ENCODE measurements at regions not wholly inside any gene's neighbourhood (a gene's known extent, or its start where the extent isn't known, plus 50 kb on each side); places are given as distances from the start of the nearest gene placed in this dataset.

- H3K27ac ChIP-seq (ENCODE audit: low read length) = no peak overlapping the region
- no peaks in the 10 kb centered on the region for H3K4me1 ChIP-seq (ENCODE audit: control insufficient read depth, insufficient read depth, low read length)
- 71% methylated on average over 2 of the region's 2 CpGs for WGBS
- intact Hi-C loops (cut with DNase I) = no loop called here
- no peaks in the 10 kb centered on the region for H3K27me3 ChIP-seq (ENCODE audit: control insufficient read depth, insufficient read depth)
- DNase-seq (no peak), ATAC-seq (no peak)
- H3K4me3 ChIP-seq (ENCODE audit: low read length) = no peak overlapping the region
- H3K9me3 ChIP-seq (ENCODE audit: control insufficient read depth, low read length) = no peaks in the 10 kb centered on the region
These were observed 182.6 kb downstream of the TRPC6 start for GRCh38 chr11:101401245-101401644.

- intact Hi-C loops (cut with DNase I) = no loop called here
These were observed 185.8 kb downstream of the TRPC6 start for GRCh38 chr11:101397979-101398378.

GRCh38 chr11:101390539-101390938 lies 193.3 kb downstream of the TRPC6 start:
- Histone ChIP-seq H3K4me1 (ENCODE audit: control insufficient read depth, insufficient read depth, low read length) (no peaks in the 10 kb centered on the region), H3K27me3 (ENCODE audit: control insufficient read depth, insufficient read depth) (no peaks in the 10 kb centered on the region), H3K4me3 (ENCODE audit: low read length) (no peak overlapping the region), H3K27ac (ENCODE audit: low read length) (no peak overlapping the region), H3K9me3 (ENCODE audit: control insufficient read depth, low read length) (no peaks in the 10 kb centered on the region)
- 63% methylated on average over 1 of the region's 1 CpG for WGBS
- ATAC-seq (no peak), DNase-seq (no peak)
- intact Hi-C loops (cut with DNase I) = no loop called here

More at GRCh38 chr11:101397979-101398378, 185.8 kb downstream of the TRPC6 start:
- ATAC-seq (no peak), DNase-seq (no peak)
- H3K4me1 ChIP-seq (ENCODE audit: control insufficient read depth, insufficient read depth, low read length) = no peaks in the 10 kb centered on the region
- no peaks in the 10 kb centered on the region for H3K27me3 ChIP-seq (ENCODE audit: control insufficient read depth, insufficient read depth)
- no peak overlapping the region for H3K27ac ChIP-seq (ENCODE audit: low read length)
- H3K4me3 ChIP-seq (ENCODE audit: low read length) = no peak overlapping the region
- WGBS = 26% methylated on average over 2 of the region's 2 CpGs
- no peaks in the 10 kb centered on the region for H3K9me3 ChIP-seq (ENCODE audit: control insufficient read depth, low read length)

DNA sequence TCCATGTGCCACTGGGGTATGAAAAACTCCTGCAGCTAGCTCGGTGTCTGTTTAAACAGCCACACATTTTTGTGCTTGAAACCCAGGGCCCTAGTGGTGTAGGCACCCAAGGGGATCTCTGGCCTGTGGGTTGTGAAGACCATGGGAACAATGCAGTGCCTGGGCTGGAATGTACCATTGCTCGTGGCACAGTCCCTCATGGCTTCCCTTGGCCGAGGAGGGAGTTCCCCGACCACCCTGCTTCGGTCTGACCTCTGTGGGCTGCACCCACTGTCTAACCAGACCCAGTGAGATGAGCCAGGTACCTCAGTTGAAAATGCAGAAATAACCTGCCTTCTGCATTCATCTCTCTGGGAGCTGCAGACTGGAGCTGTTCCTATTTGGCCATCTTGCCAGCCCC lies 214.0 kb downstream of the TRPC6 start:
- intact Hi-C loops (cut with DNase I) = no loop called here
- DNase-seq = peak in 1 of 3 donors; percentile 14
- 68% methylated on average over 5 of the region's 5 CpGs for WGBS
- no peaks in the 10 kb centered on the region for H3K27me3 ChIP-seq (ENCODE audit: control insufficient read depth, insufficient read depth)
- no peaks in the 10 kb centered on the region for H3K4me1 ChIP-seq (ENCODE audit: control insufficient read depth, insufficient read depth, low read length)
- no peak overlapping the region for H3K4me3 ChIP-seq (ENCODE audit: low read length)
- no peak for ATAC-seq
- no peaks in the 10 kb centered on the region for H3K9me3 ChIP-seq (ENCODE audit: control insufficient read depth, low read length)
- H3K27ac ChIP-seq (ENCODE audit: low read length) = no peak overlapping the region

DNA sequence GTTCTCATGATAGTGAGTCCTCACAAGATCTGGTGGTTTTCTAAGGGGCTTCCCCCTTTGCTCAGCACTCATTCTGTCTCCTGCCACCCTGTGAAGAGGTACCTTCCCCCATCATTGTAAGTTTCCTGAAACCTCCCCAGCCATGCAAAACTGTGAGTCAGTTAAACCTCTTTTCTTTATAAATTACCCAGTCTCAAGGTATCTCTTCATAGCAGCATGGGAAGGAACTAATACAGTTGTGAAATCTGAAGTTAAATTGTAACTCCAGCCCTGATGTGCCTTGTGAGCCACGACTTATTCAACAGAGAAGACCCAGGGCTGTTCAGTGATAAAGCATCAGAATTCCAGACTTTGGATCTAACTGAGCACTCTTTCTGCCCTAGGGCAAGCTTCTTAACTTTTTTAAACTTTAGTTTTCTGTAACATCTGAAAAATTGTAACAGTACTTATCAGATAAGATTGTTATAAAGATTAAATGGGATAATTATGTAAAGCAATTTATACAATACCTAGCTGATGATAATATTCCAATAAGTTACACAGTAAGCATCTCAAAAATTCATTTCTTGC lies 220.0 kb downstream of the TRPC6 start:
- H3K4me3 ChIP-seq (ENCODE audit: low read length) = no peak overlapping the region
- WGBS = 57% methylated on average over 1 of the region's 1 CpG
- H3K9me3 ChIP-seq (ENCODE audit: control insufficient read depth, low read length) = no peaks in the 10 kb centered on the region
- intact Hi-C loops (cut with DNase I) = no loop called here
- no peak for DNase-seq
- no peaks in the 10 kb centered on the region for H3K4me1 ChIP-seq (ENCODE audit: control insufficient read depth, insufficient read depth, low read length)
- H3K27me3 ChIP-seq (ENCODE audit: control insufficient read depth, insufficient read depth) = no peaks in the 10 kb centered on the region
- ATAC-seq = no peak
- H3K27ac ChIP-seq (ENCODE audit: low read length) = no peak overlapping the region

DNA sequence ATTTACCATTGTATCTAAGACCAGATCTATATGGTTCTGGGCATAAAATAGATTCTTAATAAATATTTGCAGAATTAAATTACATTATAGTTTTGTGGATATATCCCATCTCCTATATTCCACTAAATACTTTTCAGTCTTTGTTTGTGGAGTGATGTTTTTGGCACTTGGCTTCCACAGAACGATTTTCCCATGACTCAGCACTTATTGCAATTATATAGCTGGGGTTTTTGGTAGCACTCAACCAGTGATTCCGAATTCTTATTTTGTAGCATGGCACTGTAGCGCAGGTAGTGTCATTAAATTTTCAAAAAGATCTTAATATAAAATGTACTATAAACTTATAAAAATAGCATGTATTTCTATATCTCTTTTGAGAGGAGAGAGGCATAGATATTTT lies 221.2 kb downstream of the TRPC6 start:
- ATAC-seq = no peak
- H3K4me1 ChIP-seq (ENCODE audit: control insufficient read depth, insufficient read depth, low read length) = no peaks in the 10 kb centered on the region
- 67% methylated on average over 3 of the region's 3 CpGs for WGBS
- H3K27ac ChIP-seq (ENCODE audit: low read length) = no peak overlapping the region
- H3K9me3 ChIP-seq (ENCODE audit: control insufficient read depth, low read length) = no peaks in the 10 kb centered on the region
- no peak overlapping the region for H3K4me3 ChIP-seq (ENCODE audit: low read length)
- H3K27me3 ChIP-seq (ENCODE audit: control insufficient read depth, insufficient read depth) = no peaks in the 10 kb centered on the region
- DNase-seq = no peak
- intact Hi-C loops (cut with DNase I) = no loop called here

GRCh38 chr11:101357771-101358170 lies 226.0 kb downstream of the TRPC6 start:
- ATAC-seq = no peak
- intact Hi-C loops (cut with DNase I) = no loop called here

GRCh38 chr11:101354801-101355200 lies 225.2 kb upstream of the PGR start:
- no peaks in the 10 kb centered on the region for H3K9me3 ChIP-seq (ENCODE audit: control insufficient read depth, low read length)
- DNase-seq (no peak), ATAC-seq (no peak)
- H3K4me3 ChIP-seq (ENCODE audit: low read length) = no peak overlapping the region
- 75% methylated on average over 4 of the region's 4 CpGs for WGBS
- intact Hi-C loops (cut with DNase I) = no loop called here
- no peaks in the 10 kb centered on the region for H3K27me3 ChIP-seq (ENCODE audit: control insufficient read depth, insufficient read depth)
- no peak overlapping the region for H3K27ac ChIP-seq (ENCODE audit: low read length)
- no peaks in the 10 kb centered on the region for H3K4me1 ChIP-seq (ENCODE audit: control insufficient read depth, insufficient read depth, low read length)

More at GRCh38 chr11:101357771-101358170, 226.0 kb downstream of the TRPC6 start:
- WGBS = 73% methylated on average over 1 of the region's 1 CpG
- DNase-seq = no peak
- Histone ChIP-seq H3K27me3 (ENCODE audit: control insufficient read depth, insufficient read depth) (no peaks in the 10 kb centered on the region), H3K9me3 (ENCODE audit: control insufficient read depth, low read length) (no peaks in the 10 kb centered on the region), H3K4me1 (ENCODE audit: control insufficient read depth, insufficient read depth, low read length) (no peaks in the 10 kb centered on the region), H3K4me3 (ENCODE audit: low read length) (no peak overlapping the region), H3K27ac (ENCODE audit: low read length) (no peak overlapping the region)

DNA sequence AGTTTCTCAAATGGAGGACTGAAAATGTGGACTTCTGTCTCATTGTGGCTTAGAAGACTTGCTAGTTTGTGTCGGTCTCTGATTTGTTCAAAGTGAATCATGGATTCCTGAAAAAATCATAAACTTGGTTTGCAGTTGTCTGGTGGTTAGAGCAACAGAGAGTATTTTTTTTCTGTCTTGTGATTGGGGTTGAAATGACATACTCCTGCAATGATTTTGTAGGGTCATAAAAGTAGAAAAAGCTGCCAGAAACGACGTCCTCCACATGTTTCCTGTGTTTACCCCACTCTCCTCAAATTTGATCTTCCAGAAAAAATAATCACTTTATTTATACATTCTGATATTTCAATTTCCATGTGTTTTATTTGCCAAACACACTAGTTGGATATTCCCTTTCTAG lies 219.2 kb upstream of the PGR start:
- Histone ChIP-seq H3K9me3 (ENCODE audit: control insufficient read depth, low read length) (no peaks in the 10 kb centered on the region), H3K4me3 (ENCODE audit: low read length) (no peak overlapping the region), H3K27ac (ENCODE audit: low read length) (no peak overlapping the region), H3K4me1 (ENCODE audit: control insufficient read depth, insufficient read depth, low read length) (no peaks in the 10 kb centered on the region), H3K27me3 (ENCODE audit: control insufficient read depth, insufficient read depth) (no peaks in the 10 kb centered on the region)
- intact Hi-C loops (cut with DNase I) = no loop called here
- ATAC-seq (no peak), DNase-seq (no peak)
- whole genome bisulfite sequencing = 59% methylated on average over 3 of the region's 3 CpGs

GRCh38 chr11:101346591-101346990 lies 217.0 kb upstream of the PGR start:
- no peak for ATAC-seq

GRCh38 chr11:101345891-101346290 lies 216.3 kb upstream of the PGR start:
- Histone ChIP-seq H3K27ac (ENCODE audit: low read length) (no peak overlapping the region), H3K27me3 (ENCODE audit: control insufficient read depth, insufficient read depth) (no peaks in the 10 kb centered on the region), H3K9me3 (ENCODE audit: control insufficient read depth, low read length) (no peaks in the 10 kb centered on the region), H3K4me1 (ENCODE audit: control insufficient read depth, insufficient read depth, low read length) (no peaks in the 10 kb centered on the region), H3K4me3 (ENCODE audit: low read length) (no peak overlapping the region)
- intact Hi-C loops (cut with DNase I) = no loop called here
- WGBS = 80% methylated on average over 3 of the region's 3 CpGs
- DNase-seq (no peak), ATAC-seq (no peak)

More at GRCh38 chr11:101346591-101346990, 217.0 kb upstream of the PGR start:
- H3K27me3 ChIP-seq (ENCODE audit: control insufficient read depth, insufficient read depth) = no peaks in the 10 kb centered on the region
- H3K4me3 ChIP-seq (ENCODE audit: low read length) = no peak overlapping the region
- DNase-seq = no peak
- WGBS = 45% methylated on average over 4 of the region's 4 CpGs
- intact Hi-C loops (cut with DNase I) = no loop called here
- H3K9me3 ChIP-seq (ENCODE audit: control insufficient read depth, low read length) = no peaks in the 10 kb centered on the region
- no peaks in the 10 kb centered on the region for H3K4me1 ChIP-seq (ENCODE audit: control insufficient read depth, insufficient read depth, low read length)
- no peak overlapping the region for H3K27ac ChIP-seq (ENCODE audit: low read length)

- ATAC-seq (no peak), DNase-seq (no peak)
- Histone ChIP-seq H3K27me3 (ENCODE audit: control insufficient read depth, insufficient read depth) (no peaks in the 10 kb centered on the region), H3K9me3 (ENCODE audit: control insufficient read depth, low read length) (no peaks in the 10 kb centered on the region), H3K27ac (ENCODE audit: low read length) (no peak overlapping the region), H3K4me1 (ENCODE audit: control insufficient read depth, insufficient read depth, low read length) (no peaks in the 10 kb centered on the region), H3K4me3 (ENCODE audit: low read length) (no peak overlapping the region)
- 51% methylated on average over 1 of the region's 1 CpG for WGBS
- intact Hi-C loops (cut with DNase I) = no loop called here
These were observed 212.7 kb upstream of the PGR start for GRCh38 chr11:101342307-101342706.
